Thyroid gland (tissue), 4 donors: ENCODE measurements at regions not wholly inside any gene's neighbourhood (a gene's known extent, or its start where the extent isn't known, plus 50 kb on each side); places are given as distances from the start of the nearest gene placed in this dataset.

Source experiments
- CTCF ChIP-seq, 6 experiments: fragments of 200-600 bp in 3 of 6; fragments of 450-650 bp in 3 of 6; sonication (generic) in 3 of 6; IDR thresholded peaks; one replicate each; pipeline ENCODE4 v1.5.1; 2016 to 2019; ENCODE audit warnings: antibody characterized with exemption in 6 of 6, mild to moderate bottlenecking in 2 of 6, inconsistent platforms in 1 of 6, moderate library complexity in 1 of 6
- POLR2A ChIP-seq, 2 donors: fragments of 450-650 bp; IDR thresholded peaks; one replicate each; pipeline ENCODE4 v1.6.1; 2017; ENCODE audit warnings: antibody characterized with exemption in 2 of 2, mild to moderate bottlenecking in 2 of 2, moderate library complexity in 1 of 2

GRCh38 chr5:173483160-173483559 lies 133.3 kb downstream of the BOD1 start:
- TF ChIP-seq CTCF (IDR thresholded peaks at IDR 0.05), result no peak
- no peak for TF ChIP-seq POLR2A (IDR thresholded peaks at IDR 0.05)
